ENCODE measurements at regions not wholly inside any gene's neighbourhood (a gene's known extent, or its start where the extent isn't known, plus 50 kb on each side); places are given as distances from the start of the nearest gene placed in this dataset.
"Not testable (repeated sequence)": the region's sequence is repeated elsewhere in the genome, so short reads cannot be mapped to it uniquely, and the experiment has no call there.

DNA sequence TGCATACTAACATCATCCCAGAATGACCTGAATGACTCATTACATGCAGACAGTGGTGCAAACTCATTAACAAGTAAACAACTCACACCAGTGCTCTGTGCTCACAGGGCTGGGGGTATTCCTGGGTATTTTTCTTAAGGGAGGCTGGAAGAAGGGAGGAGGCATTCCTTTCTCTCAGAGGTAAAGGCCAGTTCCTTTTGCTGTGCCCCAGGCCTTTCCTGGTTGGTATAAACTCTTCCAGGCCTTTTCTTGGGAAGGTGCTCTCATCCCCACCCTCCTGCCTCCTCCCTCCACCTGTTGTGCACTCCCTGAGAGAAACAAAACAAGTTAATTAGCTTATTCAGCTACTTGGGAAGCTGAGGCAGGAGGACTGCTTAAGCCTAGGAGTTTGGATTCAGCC lies 4779.2 kb upstream of the OR11H1 start:
- H3K9me3 ChIP-seq (replicated peaks in 1 of 2; ENCODE audit: control insufficient read depth in 2 of 2, insufficient read depth in 1 of 2, low read depth in 1 of 2, low read length in 2 of 2); H3K4me2 ChIP-seq (ENCODE audit: insufficient read depth, low read length, poor library complexity, severe bottlenecking); H3K23ac ChIP-seq (ENCODE audit: low read depth, low read length, poor library complexity): not testable (repeated sequence)

DNA sequence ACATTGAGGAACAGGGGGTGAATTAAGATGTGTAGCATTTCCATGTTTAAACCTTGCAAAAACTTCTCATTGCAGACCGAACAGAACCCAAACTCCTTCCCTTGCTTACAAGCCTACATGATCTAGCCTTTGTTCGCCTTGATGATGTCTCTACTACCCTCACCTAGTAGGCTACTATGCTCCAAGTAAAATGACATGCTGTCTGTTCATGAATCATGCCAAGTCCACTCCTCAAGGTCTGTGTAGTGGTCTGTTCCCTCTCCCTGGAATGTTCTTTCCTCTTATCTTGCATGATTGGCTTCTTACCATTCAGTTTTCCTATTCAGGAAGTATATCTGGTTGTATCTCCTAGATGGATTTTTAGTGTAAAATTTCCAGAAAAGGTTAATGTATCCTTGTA lies 4778.6 kb upstream of the OR11H1 start:
- H4K91ac ChIP-seq (ENCODE audit: low read depth, low read length, poor library complexity); H2BK120ac ChIP-seq (ENCODE audit: low read depth, low read length); H2AFZ ChIP-seq (ENCODE audit: low read length); H3K79me1 ChIP-seq (ENCODE audit: low read depth, low read length); H3K23ac ChIP-seq (ENCODE audit: low read depth, low read length, poor library complexity); H3K4me2 ChIP-seq (ENCODE audit: insufficient read depth, low read length, poor library complexity, severe bottlenecking); H3K14ac ChIP-seq (ENCODE audit: low read length); H3K27me3 ChIP-seq (ENCODE audit: control insufficient read depth in 3 of 3, insufficient read depth in 3 of 3, low read depth in 1 of 3, low read length in 3 of 3); H2BK12ac ChIP-seq (ENCODE audit: low read length); H3K4me1 ChIP-seq (ENCODE audit: control insufficient read depth in 2 of 2, insufficient read depth in 1 of 2, low read depth in 1 of 2, low read length in 2 of 2); H2BK15ac ChIP-seq (ENCODE audit: low read length); H3K9me3 ChIP-seq (replicated peaks in 1 of 2; ENCODE audit: control insufficient read depth in 2 of 2, insufficient read depth in 1 of 2, low read depth in 1 of 2, low read length in 2 of 2); H3K27ac ChIP-seq (replicated peaks; ENCODE audit: low read length); H4K8ac ChIP-seq (ENCODE audit: low read depth, low read length); H2AK5ac ChIP-seq (ENCODE audit: low read depth, low read length); DNase-seq (ENCODE audit: low spot score); H3K36me3 ChIP-seq (replicated peaks in 1 of 2; ENCODE audit: control insufficient read depth in 2 of 2, insufficient read depth in 2 of 2, low read length in 2 of 2); H2BK5ac ChIP-seq (ENCODE audit: low read length); H3K9ac ChIP-seq (ENCODE audit: low read depth, low read length, poor library complexity); H3K4ac ChIP-seq (ENCODE audit: low read length); H3K18ac ChIP-seq (ENCODE audit: low read length); H3K4me3 ChIP-seq (ENCODE audit: low read length in 2 of 2): not testable (repeated sequence)
- WGBS, 2 donors (ENCODE audit: extremely low coverage in 2 of 2, insufficient read length in 2 of 2, insufficient replicate concordance in 1 of 2) = no CpG with 5 or more reads among the region's 2 CpGs

More for the DNA sequence above, 4779.2 kb upstream of the OR11H1 start:
- H2BK15ac ChIP-seq (ENCODE audit: low read length); H3K79me1 ChIP-seq (ENCODE audit: low read depth, low read length); H4K91ac ChIP-seq (ENCODE audit: low read depth, low read length, poor library complexity); H3K4me3 ChIP-seq (ENCODE audit: low read length in 2 of 2); H2AFZ ChIP-seq (ENCODE audit: low read length); H3K9ac ChIP-seq (ENCODE audit: low read depth, low read length, poor library complexity); H3K4ac ChIP-seq (ENCODE audit: low read length); H3K36me3 ChIP-seq (replicated peaks in 1 of 2; ENCODE audit: control insufficient read depth in 2 of 2, insufficient read depth in 2 of 2, low read length in 2 of 2); H3K18ac ChIP-seq (ENCODE audit: low read length); H3K27me3 ChIP-seq (ENCODE audit: control insufficient read depth in 3 of 3, insufficient read depth in 3 of 3, low read depth in 1 of 3, low read length in 3 of 3); H3K27ac ChIP-seq (replicated peaks; ENCODE audit: low read length); H2AK5ac ChIP-seq (ENCODE audit: low read depth, low read length); H3K4me1 ChIP-seq (ENCODE audit: control insufficient read depth in 2 of 2, insufficient read depth in 1 of 2, low read depth in 1 of 2, low read length in 2 of 2); H2BK5ac ChIP-seq (ENCODE audit: low read length); H2BK12ac ChIP-seq (ENCODE audit: low read length); H2BK120ac ChIP-seq (ENCODE audit: low read depth, low read length); H3K14ac ChIP-seq (ENCODE audit: low read length); H4K8ac ChIP-seq (ENCODE audit: low read depth, low read length); DNase-seq (ENCODE audit: low spot score): not testable (repeated sequence)

- H2BK12ac ChIP-seq (ENCODE audit: low read length); H3K4ac ChIP-seq (ENCODE audit: low read length); H3K18ac ChIP-seq (ENCODE audit: low read length); H2BK120ac ChIP-seq (ENCODE audit: low read depth, low read length); H2AFZ ChIP-seq (ENCODE audit: low read length); H3K27me3 ChIP-seq (ENCODE audit: control insufficient read depth in 3 of 3, insufficient read depth in 3 of 3, low read depth in 1 of 3, low read length in 3 of 3); H3K9me3 ChIP-seq (replicated peaks in 1 of 2; ENCODE audit: control insufficient read depth in 2 of 2, insufficient read depth in 1 of 2, low read depth in 1 of 2, low read length in 2 of 2); H3K23ac ChIP-seq (ENCODE audit: low read depth, low read length, poor library complexity); H4K8ac ChIP-seq (ENCODE audit: low read depth, low read length); H3K4me2 ChIP-seq (ENCODE audit: insufficient read depth, low read length, poor library complexity, severe bottlenecking); H3K4me3 ChIP-seq (ENCODE audit: low read length in 2 of 2); H2BK15ac ChIP-seq (ENCODE audit: low read length); DNase-seq (ENCODE audit: low spot score); H3K27ac ChIP-seq (replicated peaks; ENCODE audit: low read length); H2BK5ac ChIP-seq (ENCODE audit: low read length); H3K79me1 ChIP-seq (ENCODE audit: low read depth, low read length); H3K9ac ChIP-seq (ENCODE audit: low read depth, low read length, poor library complexity); H2AK5ac ChIP-seq (ENCODE audit: low read depth, low read length); H3K4me1 ChIP-seq (ENCODE audit: control insufficient read depth in 2 of 2, insufficient read depth in 1 of 2, low read depth in 1 of 2, low read length in 2 of 2); H3K14ac ChIP-seq (ENCODE audit: low read length); H3K36me3 ChIP-seq (replicated peaks in 1 of 2; ENCODE audit: control insufficient read depth in 2 of 2, insufficient read depth in 2 of 2, low read length in 2 of 2); H4K91ac ChIP-seq (ENCODE audit: low read depth, low read length, poor library complexity): not testable (repeated sequence)
- WGBS, 2 donors (ENCODE audit: extremely low coverage in 2 of 2, insufficient read length in 2 of 2, insufficient replicate concordance in 1 of 2) = no CpG with 5 or more reads among the region's 1 CpG
These were observed 4774.4 kb upstream of the OR11H1 start for GRCh38 chr22:10753566-10753965.

GRCh38 chr22:10755350-10755749 lies 4772.6 kb upstream of the OR11H1 start:
- not testable (repeated sequence) for H3K79me1 ChIP-seq (ENCODE audit: low read depth, low read length); DNase-seq (ENCODE audit: low spot score); H2BK12ac ChIP-seq (ENCODE audit: low read length); H2BK5ac ChIP-seq (ENCODE audit: low read length); H3K23ac ChIP-seq (ENCODE audit: low read depth, low read length, poor library complexity); H3K14ac ChIP-seq (ENCODE audit: low read length); H2BK15ac ChIP-seq (ENCODE audit: low read length); H3K9me3 ChIP-seq (replicated peaks in 1 of 2; ENCODE audit: control insufficient read depth in 2 of 2, insufficient read depth in 1 of 2, low read depth in 1 of 2, low read length in 2 of 2); H2AK5ac ChIP-seq (ENCODE audit: low read depth, low read length); H3K4me1 ChIP-seq (ENCODE audit: control insufficient read depth in 2 of 2, insufficient read depth in 1 of 2, low read depth in 1 of 2, low read length in 2 of 2); H3K4me3 ChIP-seq (ENCODE audit: low read length in 2 of 2); H2AFZ ChIP-seq (ENCODE audit: low read length); H2BK120ac ChIP-seq (ENCODE audit: low read depth, low read length); H3K4me2 ChIP-seq (ENCODE audit: insufficient read depth, low read length, poor library complexity, severe bottlenecking); H3K4ac ChIP-seq (ENCODE audit: low read length); H3K9ac ChIP-seq (ENCODE audit: low read depth, low read length, poor library complexity); H3K36me3 ChIP-seq (replicated peaks in 1 of 2; ENCODE audit: control insufficient read depth in 2 of 2, insufficient read depth in 2 of 2, low read length in 2 of 2); H4K8ac ChIP-seq (ENCODE audit: low read depth, low read length); H3K27me3 ChIP-seq (ENCODE audit: control insufficient read depth in 3 of 3, insufficient read depth in 3 of 3, low read depth in 1 of 3, low read length in 3 of 3); H3K27ac ChIP-seq (replicated peaks; ENCODE audit: low read length); H3K18ac ChIP-seq (ENCODE audit: low read length); H4K91ac ChIP-seq (ENCODE audit: low read depth, low read length, poor library complexity)
- WGBS, 2 donors (ENCODE audit: extremely low coverage in 2 of 2, insufficient read length in 2 of 2, insufficient replicate concordance in 1 of 2) = no CpG with 5 or more reads among the region's 3 CpGs

Measured in neuronal stem cell (in vitro differentiated cells).